Fibroblast of villous mesenchyme (primary cell): ENCODE measurements at regions not wholly inside any gene's neighbourhood (a gene's known extent, or its start where the extent isn't known, plus 50 kb on each side); places are given as distances from the start of the nearest gene placed in this dataset.
"Not testable (repeated sequence)": the region's sequence is repeated elsewhere in the genome, so short reads cannot be mapped to it uniquely, and the experiment has no call there.

Source experiments
- DNase-seq: peaks from one replicate; pipeline ENCODE4 v3.0.0-alpha.2; 2010; ENCODE audit warnings: low read depth
- H3K4me3 ChIP-seq: 2 replicates; pipeline ENCODE4 v1.5.1; 2011; ENCODE audit warnings: low read depth, mild to moderate bottlenecking, low read length
- CTCF ChIP-seq: IDR thresholded peaks from 2 replicates; pipeline ENCODE4 v1.5.1; 2012; ENCODE audit warnings: low read depth, mild to moderate bottlenecking, low read length; ENCODE audit not compliant: insufficient read depth

DNA sequence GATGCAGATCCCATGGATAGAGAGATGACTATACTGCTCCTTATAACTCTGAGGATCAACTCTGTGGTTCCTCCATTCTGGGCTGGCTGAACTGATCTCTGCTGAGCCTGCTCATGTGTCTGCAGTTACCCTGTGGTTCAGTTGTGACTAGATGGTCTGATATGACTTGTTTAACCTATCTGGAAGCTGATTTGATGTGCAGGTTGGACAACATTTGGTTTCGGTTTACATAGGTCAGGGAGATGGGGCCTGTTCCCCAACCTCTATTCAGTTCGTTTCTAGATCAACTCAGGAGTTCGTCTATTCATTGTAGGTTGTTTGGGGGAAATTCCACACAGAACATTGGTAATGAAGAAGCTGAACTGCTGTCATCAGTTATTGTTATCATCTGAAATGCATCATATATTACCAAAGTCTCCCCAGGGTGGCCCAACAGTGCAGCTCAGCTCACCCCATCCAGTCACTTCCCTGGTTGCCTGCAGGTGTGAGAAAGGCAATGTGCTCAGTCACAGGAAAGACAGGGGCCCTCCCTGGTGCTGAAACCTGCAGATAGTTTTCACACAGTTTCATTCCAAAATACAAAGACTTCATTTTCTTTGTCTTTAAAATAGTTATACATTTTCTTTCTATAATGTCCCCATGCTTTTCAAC lies 415.0 kb downstream of the RPIA start:
- DNase-seq, H3K4me3 ChIP-seq: not testable (repeated sequence)

DNA sequence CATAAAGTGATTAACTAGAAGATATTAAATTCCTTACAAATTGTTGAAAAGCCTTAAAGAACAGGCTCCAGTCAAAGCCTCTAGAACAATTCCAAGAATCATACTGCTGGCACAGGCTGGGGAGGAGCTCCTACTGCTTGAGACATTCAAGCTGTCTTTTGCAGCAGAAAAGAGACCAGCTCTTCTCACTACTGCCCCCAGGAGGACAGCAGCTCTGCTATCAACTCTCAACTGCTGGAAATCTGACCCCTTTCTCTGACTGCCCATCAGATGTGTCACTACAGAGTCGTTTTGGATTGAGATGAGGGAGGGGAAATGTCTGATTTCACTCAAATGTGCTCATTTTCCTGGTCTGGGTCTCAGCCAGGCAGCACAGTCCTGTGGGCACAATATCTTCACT lies 421.0 kb downstream of the RPIA start:
- peak; percentile 2 for DNase-seq
- H3K4me3 ChIP-seq, result not testable (repeated sequence)
- TF ChIP-seq CTCF, result peak; percentile 21

GRCh38 chr2:89113286-89113685 lies 421.8 kb downstream of the RPIA start:
- not testable (repeated sequence) for DNase-seq, H3K4me3 ChIP-seq

DNA sequence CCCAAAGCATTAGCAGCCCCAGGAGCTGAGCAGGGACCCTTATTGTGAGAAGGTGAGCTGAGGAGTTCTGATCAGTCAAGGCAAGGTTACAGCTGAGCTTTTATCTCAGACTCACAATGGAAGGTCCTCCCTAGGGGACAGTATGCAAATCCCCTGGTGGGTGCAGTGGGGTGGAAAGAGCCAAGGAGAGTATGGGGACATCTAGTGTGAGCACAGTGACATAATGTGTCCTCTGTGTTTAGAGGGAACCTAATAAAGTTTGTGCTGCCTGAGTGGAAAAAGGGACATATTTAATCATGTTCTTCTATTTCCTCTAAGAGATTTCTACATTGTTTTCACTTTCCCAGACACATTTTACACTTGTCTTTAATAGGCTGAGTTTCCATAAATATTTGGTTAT lies 438.0 kb downstream of the RPIA start:
- not testable (repeated sequence) for DNase-seq, H3K4me3 ChIP-seq

DNA sequence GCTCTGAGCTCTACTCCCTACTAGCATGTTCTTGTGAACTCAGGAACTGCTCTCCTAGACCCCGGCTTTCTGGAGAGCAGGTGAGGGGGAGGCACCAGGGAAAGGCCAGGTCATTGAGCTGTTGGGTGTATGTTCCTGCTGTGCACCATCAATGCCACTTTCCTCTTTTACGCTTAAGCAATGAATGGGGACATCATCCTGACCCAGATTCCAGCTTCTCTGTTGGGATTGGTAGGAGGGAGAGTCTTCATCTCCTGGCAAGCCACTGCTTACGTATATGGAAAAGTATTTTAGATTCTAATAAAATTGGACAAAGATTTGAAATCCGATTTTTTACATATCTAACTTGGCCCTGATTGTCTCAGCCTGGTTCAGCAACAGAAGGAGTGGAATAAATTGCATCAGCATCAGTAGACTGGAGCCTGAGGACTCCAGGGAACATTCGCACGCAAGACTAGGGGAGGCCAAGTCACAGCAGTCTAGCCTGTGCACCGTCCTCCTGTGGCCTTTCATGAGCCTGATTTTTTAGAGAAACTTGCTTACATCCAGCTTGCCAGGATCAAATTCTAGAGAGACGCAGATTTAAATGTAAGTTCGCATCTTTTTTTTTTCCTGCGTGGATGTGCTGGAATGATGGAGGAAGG lies 439.3 kb downstream of the RPIA start:
- not testable (repeated sequence) for H3K4me3 ChIP-seq, DNase-seq

- not testable (repeated sequence) for DNase-seq, H3K4me3 ChIP-seq
Measured at GRCh38 chr2:89142959-89143358, 451.5 kb downstream of the RPIA start.

- DNase-seq, H3K4me3 ChIP-seq: not testable (repeated sequence)
Measured at GRCh38 chr2:89145342-89145741, 453.9 kb downstream of the RPIA start.

DNA sequence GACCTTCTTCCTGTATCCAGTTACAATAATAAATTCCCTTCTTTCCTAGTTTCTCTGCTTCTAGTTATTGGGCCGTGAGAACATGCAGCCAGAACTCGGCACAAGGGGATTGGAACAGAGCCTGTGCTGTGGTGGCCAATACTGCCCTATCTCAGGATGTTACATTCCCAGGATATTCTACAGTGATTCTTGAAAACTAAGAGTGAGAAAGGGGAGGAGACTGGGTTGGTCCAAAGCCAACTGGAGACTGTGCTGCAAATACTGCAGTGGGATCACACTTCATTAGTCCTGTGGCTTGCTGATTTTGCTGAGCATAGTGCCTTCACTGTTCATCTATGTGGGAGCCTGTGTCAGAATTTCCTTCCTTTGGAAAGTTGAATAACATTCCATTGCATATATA lies 456.8 kb downstream of the RPIA start:
- H3K4me3 ChIP-seq, DNase-seq: not testable (repeated sequence)

GRCh38 chr2:89151699-89152098 lies 460.2 kb downstream of the RPIA start:
- DNase-seq, H3K4me3 ChIP-seq: not testable (repeated sequence)

GRCh38 chr2:89152501-89152900 lies 461.0 kb downstream of the RPIA start:
- not testable (repeated sequence) for DNase-seq, H3K4me3 ChIP-seq

GRCh38 chr2:89153210-89153609 lies 461.7 kb downstream of the RPIA start:
- not testable (repeated sequence) for H3K4me3 ChIP-seq, DNase-seq

DNA sequence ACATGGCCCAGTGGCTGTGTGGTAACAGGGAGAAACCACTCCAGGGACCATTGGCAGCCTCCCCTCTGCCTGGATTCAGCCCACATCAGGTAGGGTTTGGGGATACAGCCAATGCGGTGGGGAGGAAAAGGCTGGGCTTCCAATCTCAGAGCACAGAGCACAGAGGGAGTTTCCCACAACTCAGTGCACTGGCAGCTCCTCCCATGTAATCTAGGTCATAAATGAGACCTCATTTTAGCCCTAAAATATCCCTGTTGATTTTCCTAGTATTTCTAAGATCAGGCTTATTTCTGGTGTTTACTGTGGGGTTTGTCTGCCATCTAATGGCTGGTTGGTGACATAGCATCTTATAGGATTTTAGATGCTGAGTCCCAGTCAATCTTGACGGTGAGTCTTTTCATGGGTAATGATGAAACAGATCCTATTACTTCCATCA lies 462.8 kb downstream of the RPIA start:
- TF ChIP-seq CTCF, result peak; percentile 8
- not testable (repeated sequence) for H3K4me3 ChIP-seq, DNase-seq

GRCh38 chr2:89160306-89160705 lies 468.8 kb downstream of the RPIA start:
- not testable (repeated sequence) for DNase-seq, H3K4me3 ChIP-seq

DNA sequence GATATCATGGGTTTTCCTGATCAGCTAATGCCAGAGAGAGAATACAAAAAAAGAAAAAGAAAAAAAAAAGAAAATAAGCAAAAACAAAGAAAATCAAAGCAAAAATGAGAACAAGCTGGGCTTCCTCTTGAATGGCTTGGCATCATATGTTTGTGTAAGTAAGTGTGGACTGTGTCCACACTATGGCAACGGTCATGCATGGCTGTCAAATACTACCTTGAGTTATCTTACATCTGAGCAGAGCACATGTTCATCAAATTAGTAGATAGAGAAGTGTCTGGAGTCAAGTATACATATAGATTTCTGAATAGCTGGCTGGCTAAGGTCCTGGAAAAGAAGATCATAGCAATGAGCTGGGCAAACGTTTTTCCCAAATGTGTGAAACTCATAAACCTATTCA lies 470.2 kb downstream of the RPIA start:
- not testable (repeated sequence) for H3K4me3 ChIP-seq, DNase-seq

DNA sequence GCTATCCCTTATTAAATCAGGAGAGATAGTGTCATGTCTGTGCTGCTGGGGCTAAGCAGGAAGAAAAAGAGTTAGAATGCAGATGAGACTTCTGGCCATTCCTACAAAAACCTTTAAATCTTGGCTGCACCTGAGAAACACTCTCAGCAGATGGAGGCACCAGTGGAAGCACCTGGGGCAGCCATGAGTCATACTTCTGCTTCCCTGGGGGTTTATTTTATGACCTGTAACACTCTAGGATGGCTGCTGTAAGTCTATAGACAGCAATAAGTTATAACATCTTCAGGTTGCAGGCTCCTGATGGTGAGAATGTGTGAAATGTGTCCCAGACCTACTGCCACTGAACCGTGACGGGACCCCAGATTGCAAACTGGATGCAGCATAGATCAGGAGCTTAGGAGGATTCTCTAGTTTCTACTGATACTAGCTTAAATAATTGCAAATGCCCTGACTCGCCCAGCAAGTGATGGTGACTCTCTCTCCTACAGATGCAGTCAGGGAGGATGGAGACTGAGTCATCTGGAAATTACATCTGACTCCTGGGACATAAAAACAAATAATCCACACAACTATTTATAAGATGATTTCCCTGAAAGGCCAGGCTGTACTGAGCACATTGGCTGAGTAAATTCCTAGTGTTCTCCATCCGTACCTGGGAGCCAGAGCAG lies 479.2 kb downstream of the RPIA start:
- not testable (repeated sequence) for H3K4me3 ChIP-seq, DNase-seq

DNA sequence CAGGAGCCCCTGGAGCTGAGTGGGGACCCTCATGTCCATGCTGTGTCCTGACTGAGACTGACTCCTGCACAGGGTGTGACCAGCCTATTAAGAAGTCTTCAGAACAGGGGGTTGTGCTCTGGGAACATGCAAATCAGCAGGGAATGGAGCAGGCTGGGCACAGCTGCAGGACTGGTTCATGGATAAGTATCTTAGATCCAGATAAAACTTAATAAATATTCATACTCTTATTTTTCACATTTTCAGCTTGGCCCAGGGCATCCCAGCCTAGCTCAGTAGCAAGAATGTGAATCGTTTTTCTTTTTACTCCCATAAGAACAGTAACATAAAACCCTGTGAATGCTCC lies 479.7 kb downstream of the RPIA start:
- not testable (repeated sequence) for DNase-seq

DNA sequence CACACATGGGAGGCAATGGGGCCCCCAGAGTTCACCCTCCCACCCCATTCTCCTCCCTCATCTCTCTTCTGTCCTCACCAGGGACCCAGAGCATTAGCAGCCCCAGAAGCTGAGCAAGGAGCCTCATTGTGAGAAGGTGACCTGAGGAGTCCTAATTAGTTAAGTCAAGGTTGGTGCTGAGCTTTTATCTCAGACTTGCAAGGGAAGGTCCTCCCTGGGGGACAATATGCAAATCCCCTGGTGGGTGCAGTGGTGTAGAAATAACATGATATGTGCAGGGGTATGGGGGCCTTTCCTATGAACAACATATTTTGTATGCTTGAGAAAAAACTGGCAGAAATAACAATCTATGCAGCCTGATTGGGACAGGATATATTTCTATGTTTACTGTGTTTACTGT lies 485.5 kb downstream of the RPIA start:
- DNase-seq, H3K4me3 ChIP-seq: not testable (repeated sequence)

More for the DNA sequence above, 479.7 kb downstream of the RPIA start:
- not testable (repeated sequence) for H3K4me3 ChIP-seq
